Activated CD8-positive, alpha-beta T cell treated with anti-CD3 and anti-CD28 coated beads, Interleukin-2, amount 10 ng/mL, durations not matched to agents 7 days and 5 days (primary cell): ENCODE measurements at regions not wholly inside any gene's neighbourhood (a gene's known extent, or its start where the extent isn't known, plus 50 kb on each side); places are given as distances from the start of the nearest gene placed in this dataset.
"Not testable (repeated sequence)": the region's sequence is repeated elsewhere in the genome, so short reads cannot be mapped to it uniquely, and the experiment has no call there.

ENCODE experiments used
- ATAC-seq: fragments of 150-1000 bp; cut with Tn5 transposase; one replicate; pipeline ENCODE4 v1.10.0; 2021; ENCODE audit warnings: moderate library complexity
- CTCF ChIA-PET: fragments of 350-600 bp; sonication (Branson Sonifier 250); formaldehyde crosslinking; loops from one replicate; lab custom pipeline; 2021; ENCODE audit warnings: antibody characterized with exemption; lab: Charles Lee
- POLR2A ChIA-PET: fragments of 350-600 bp; sonication (Branson Sonifier 250); formaldehyde crosslinking; loops from one replicate; lab custom pipeline; 2021; ENCODE audit warnings: antibody characterized with exemption; lab: Charles Lee
- DNase-seq: peaks from one replicate; pipeline ENCODE4 v3.0.0-alpha.2; 2020
- H3K27ac Mint-ChIP-seq: one replicate; pipeline ENCODE4 v1.8.0; 2021; ENCODE audit warnings: mild to moderate bottlenecking, mixed read lengths
- H3K27me3 Mint-ChIP-seq: one replicate; pipeline ENCODE4 v1.8.0; 2021; ENCODE audit warnings: low read depth, mixed read lengths
- H3K36me3 Mint-ChIP-seq: one replicate; pipeline ENCODE4 v1.8.0; 2021; ENCODE audit warnings: low read depth, mixed read lengths
- H3K4me1 Mint-ChIP-seq: one replicate; pipeline ENCODE4 v1.8.0; 2021; ENCODE audit warnings: low read depth, mixed read lengths
- H3K4me3 Mint-ChIP-seq: one replicate; pipeline ENCODE4 v1.8.0; 2021; ENCODE audit warnings: mild to moderate bottlenecking, mixed read lengths
- H3K9me3 Mint-ChIP-seq: one replicate; pipeline ENCODE4 v1.8.0; 2022; ENCODE audit warnings: mixed read lengths; ENCODE audit not compliant: insufficient read depth

DNA sequence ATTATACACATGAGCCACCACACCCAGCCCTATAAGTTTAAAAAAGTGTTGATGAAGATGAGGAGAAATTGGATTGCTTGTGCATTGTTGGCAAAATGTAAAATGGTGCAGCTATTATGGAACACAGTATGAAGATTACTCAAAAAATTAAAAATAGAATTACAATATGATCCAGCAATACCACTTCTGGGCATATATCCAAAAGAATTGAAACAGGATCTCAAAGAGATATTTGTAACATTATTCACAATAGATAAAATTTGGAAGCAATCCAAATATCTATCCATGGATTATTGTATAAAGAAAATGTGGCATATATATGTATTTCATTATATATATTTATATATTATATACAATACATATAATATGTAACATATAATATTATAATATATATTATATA, 515.6 kb upstream of the GNPDA2 start:
- no peaks in the 10 kb centered on the region for H3K36me3 Mint-ChIP-seq
- no peak overlapping the region for H3K27ac Mint-ChIP-seq
- CTCF ChIA-PET, result no interaction called here
- no peak for ATAC-seq
- DNase-seq, result no peak
- no peaks in the 10 kb centered on the region for H3K4me1 Mint-ChIP-seq
- POLR2A ChIA-PET, result no interaction called here
- peaks cover 5% of the 10 kb centered on the region for H3K9me3 Mint-ChIP-seq
- no peaks in the 10 kb centered on the region for H3K27me3 Mint-ChIP-seq
- H3K4me3 Mint-ChIP-seq, result no peak overlapping the region

DNA sequence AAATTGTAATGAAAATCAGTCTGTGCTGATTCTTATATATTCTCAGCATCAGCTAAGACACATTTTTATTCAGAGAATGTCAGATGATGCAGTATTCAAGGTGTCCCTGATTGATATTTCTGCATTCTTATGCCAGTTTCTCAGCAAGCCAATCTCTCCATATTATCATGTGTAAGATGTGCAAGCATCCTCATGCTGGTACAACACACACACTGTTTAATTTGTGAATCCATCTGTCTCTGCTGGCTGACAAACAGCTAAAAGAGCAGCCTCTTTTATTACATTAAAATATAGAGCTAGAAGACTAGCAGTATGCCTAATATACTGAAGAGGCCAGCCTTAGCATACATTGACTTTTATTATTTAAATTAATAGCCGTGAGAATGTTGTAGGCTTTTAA, 502.9 kb upstream of the GNPDA2 start:
- Mint-ChIP-seq H3K9me3 (peaks cover 5% of the 10 kb centered on the region), H3K27me3 (no peaks in the 10 kb centered on the region), H3K27ac (no peak overlapping the region), H3K36me3 (no peaks in the 10 kb centered on the region), H3K4me1 (no peaks in the 10 kb centered on the region), H3K4me3 (no peak overlapping the region)
- DNase-seq, result no peak
- ChIA-PET CTCF (no interaction called here), POLR2A (no interaction called here)
- ATAC-seq, result no peak

DNA sequence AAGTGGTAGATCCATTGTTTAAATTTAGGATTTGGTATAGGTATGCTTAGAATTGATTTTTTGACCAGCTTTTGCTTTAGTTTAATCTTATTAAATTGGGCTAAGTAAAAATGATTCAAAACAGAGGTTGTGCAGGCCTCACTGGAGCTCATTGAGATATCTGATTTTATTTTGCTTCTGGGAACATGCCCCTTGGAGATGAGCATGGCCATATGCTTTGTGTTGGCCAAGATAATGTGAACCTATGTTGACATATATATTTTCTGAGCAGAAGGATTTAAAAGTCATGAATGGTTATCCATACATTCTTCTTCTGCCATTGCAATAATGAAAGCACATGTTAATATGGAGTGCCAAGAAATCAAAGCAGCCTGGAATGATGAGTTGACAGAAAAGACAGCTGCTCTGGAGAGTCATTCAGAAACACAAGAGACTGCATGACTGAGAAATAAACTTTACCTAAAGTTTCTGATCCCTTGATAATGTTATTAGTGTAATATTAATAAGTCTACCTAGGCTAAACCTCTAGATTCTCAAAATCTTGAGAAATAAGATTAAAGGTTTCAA, 489.7 kb upstream of the GNPDA2 start:
- DNase-seq (no peak), ATAC-seq (no peak)
- POLR2A ChIA-PET, result no interaction called here
- Mint-ChIP-seq H3K9me3 (no peaks in the 10 kb centered on the region), H3K36me3 (no peaks in the 10 kb centered on the region), H3K27ac (no peak overlapping the region), H3K4me3 (no peak overlapping the region), H3K27me3 (no peaks in the 10 kb centered on the region), H3K4me1 (no peaks in the 10 kb centered on the region)
- CTCF ChIA-PET, result no interaction called here

DNA sequence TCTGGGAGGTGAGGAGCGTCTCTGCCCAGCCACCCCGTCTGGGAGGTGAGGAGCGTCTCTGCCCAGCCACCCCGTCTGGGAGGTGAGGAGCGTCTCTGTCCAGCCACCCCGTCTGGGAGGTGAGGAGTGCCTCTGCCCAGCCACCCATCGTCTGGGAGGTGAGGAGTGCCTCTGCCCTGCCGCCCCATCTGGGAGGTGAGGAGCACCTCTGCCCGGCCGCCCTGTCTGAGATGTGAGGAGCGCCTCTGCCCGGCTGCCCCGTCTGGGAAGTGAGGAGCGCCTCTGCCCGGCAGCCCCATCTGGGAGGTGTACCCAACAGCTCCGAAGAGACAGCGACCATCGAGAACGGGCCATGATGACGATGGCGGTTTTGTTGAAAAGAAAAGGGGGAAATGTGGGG, 482.1 kb upstream of the GNPDA2 start:
- H3K27ac Mint-ChIP-seq, H3K36me3 Mint-ChIP-seq, H3K4me1 Mint-ChIP-seq, POLR2A ChIA-PET, ATAC-seq, DNase-seq, CTCF ChIA-PET, H3K4me3 Mint-ChIP-seq, H3K27me3 Mint-ChIP-seq: not testable (repeated sequence)
- H3K9me3 Mint-ChIP-seq, result peaks cover 21% of the 10 kb centered on the region

DNA sequence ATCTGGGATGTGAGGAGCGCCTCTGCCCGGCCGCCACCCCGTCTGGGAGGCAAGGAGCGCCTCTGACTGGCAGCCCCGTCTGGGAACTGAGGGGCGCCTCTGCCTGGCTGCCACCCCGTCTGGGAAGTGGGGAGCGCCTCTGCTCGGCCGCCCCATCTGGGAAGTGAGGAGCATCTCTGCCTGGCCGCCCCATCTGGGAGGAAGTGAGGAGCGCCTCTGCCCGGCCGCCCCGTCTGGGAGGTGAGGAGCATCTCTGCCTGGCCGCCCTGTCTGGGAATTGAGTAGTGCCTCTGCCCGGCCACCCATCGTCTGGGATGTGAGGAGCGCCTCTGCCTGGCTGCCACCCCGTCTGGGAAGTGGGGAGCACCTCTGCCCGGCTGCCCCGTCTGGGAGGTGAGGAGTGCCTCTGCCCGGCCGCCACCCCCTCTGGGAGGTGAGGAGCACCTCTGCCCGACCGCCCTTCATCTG, 481.5 kb upstream of the GNPDA2 start:
- ATAC-seq, DNase-seq, H3K27me3 Mint-ChIP-seq, H3K4me1 Mint-ChIP-seq, H3K4me3 Mint-ChIP-seq, CTCF ChIA-PET, POLR2A ChIA-PET, H3K27ac Mint-ChIP-seq, H3K36me3 Mint-ChIP-seq: not testable (repeated sequence)
- H3K9me3 Mint-ChIP-seq, result peaks cover 21% of the 10 kb centered on the region

DNA sequence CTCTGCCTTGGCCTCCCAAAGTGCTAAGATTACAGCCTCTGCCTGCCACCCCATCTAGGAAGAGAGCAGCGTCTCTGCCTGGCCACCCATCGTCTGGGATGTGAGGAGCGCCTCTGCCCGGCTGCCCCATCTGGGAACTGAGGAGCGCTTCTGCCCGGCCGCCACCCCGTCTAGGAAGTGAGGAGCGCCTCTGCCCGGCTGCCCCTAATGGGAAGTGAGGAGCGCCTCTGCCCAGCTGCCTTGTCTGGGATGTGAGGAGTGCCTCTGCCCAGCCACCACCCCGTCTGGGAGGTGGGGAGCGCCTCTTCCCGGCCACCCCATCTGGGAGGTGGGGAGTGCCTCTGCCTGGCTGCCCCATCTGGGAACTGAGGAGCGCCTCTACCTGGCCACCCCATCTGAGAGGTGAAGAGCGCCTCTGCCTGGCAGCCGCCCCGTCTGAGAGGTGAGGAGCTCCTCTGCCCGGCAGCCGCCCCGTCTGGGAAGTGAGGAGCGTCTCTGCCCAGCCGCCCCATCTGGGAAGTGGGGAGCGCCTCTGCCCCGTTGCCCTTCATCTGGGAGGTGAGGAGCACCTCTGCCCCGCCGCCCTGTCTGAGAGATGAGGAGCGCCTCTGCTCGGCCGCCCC, 481.0 kb upstream of the GNPDA2 start:
- POLR2A ChIA-PET, H3K36me3 Mint-ChIP-seq, H3K27ac Mint-ChIP-seq, H3K4me1 Mint-ChIP-seq, CTCF ChIA-PET, DNase-seq, H3K4me3 Mint-ChIP-seq, H3K27me3 Mint-ChIP-seq, ATAC-seq: not testable (repeated sequence)
- peaks cover 21% of the 10 kb centered on the region for H3K9me3 Mint-ChIP-seq

DNA sequence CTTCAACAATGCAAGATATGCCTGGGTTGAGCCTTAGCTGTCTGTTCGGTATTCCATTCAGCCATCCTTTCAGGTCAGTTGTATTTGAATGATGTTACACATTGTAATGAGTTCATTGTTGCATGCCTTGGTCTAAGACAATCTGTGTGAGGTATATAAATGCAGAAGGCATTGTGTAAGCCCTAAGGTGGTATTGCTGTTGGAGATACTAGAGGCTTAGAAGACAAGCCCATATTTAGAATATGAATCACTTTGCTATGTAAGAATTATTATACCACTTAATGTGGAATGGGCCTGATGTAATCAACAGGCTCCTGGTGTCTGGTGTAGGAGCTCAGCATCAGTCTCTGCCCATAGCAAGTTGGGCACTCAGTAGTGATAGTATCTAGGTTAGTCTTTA, 473.4 kb upstream of the GNPDA2 start:
- CTCF ChIA-PET, result no interaction called here
- H3K4me1 Mint-ChIP-seq, result no peaks in the 10 kb centered on the region
- POLR2A ChIA-PET, result no interaction called here
- ATAC-seq, result no peak
- H3K36me3 Mint-ChIP-seq, result no peaks in the 10 kb centered on the region
- no peak for DNase-seq
- H3K9me3 Mint-ChIP-seq, result peaks cover under 1% of the 10 kb centered on the region
- H3K27ac Mint-ChIP-seq, result no peak overlapping the region
- H3K27me3 Mint-ChIP-seq, result no peaks in the 10 kb centered on the region
- no peak overlapping the region for H3K4me3 Mint-ChIP-seq

DNA sequence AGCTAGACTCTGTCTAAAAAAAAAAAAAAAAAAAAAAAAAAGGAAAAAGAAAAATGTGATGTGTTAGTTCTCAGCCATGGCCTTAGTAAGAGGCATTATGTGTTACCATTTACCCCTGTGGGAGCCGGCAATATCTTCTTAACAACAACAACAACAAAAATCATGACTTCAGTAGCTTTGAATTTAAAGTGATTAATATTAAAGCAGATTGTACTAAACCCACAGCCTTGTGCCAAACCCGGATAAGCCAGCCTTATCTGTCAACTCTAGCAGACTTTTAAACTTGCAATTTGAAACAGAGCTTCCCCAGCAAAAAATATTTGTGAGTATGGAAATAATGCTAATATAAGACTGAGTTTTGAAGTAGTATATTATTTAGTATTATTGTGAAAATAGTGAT, 462.1 kb upstream of the GNPDA2 start:
- ATAC-seq, result no peak

DNA sequence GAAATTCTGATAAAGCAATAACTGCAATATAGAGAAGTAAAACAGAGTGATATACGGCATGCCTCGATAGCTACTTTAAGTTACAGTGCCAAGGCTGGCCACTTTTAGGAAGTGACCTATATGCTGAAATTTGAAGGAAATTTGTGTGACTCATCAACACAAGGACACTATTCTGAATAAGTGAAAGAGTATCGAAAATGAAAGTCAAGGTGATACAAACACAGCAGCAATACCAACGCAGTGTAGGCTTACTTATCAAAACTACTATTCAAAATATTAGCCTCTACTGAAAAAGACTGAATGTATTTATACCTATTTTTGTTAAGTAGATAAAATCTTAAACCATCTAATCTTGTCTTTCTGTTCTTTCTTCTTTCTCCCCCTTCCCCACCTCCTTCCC, 459.9 kb upstream of the GNPDA2 start:
- DNase-seq, result no peak
- Mint-ChIP-seq H3K36me3 (no peaks in the 10 kb centered on the region), H3K9me3 (no peaks in the 10 kb centered on the region), H3K4me3 (no peak overlapping the region), H3K27me3 (no peaks in the 10 kb centered on the region), H3K27ac (no peak overlapping the region), H3K4me1 (no peaks in the 10 kb centered on the region)
- ATAC-seq, result no peak
- ChIA-PET CTCF (no interaction called here), POLR2A (no interaction called here)

More for the DNA sequence above, 462.1 kb upstream of the GNPDA2 start:
- no peaks in the 10 kb centered on the region for H3K9me3 Mint-ChIP-seq
- DNase-seq, result no peak
- H3K4me3 Mint-ChIP-seq, result no peak overlapping the region
- no peak overlapping the region for H3K27ac Mint-ChIP-seq
- no peaks in the 10 kb centered on the region for H3K36me3 Mint-ChIP-seq
- POLR2A ChIA-PET, result no interaction called here
- H3K27me3 Mint-ChIP-seq, result no peaks in the 10 kb centered on the region
- CTCF ChIA-PET, result no interaction called here
- H3K4me1 Mint-ChIP-seq, result no peaks in the 10 kb centered on the region

DNA sequence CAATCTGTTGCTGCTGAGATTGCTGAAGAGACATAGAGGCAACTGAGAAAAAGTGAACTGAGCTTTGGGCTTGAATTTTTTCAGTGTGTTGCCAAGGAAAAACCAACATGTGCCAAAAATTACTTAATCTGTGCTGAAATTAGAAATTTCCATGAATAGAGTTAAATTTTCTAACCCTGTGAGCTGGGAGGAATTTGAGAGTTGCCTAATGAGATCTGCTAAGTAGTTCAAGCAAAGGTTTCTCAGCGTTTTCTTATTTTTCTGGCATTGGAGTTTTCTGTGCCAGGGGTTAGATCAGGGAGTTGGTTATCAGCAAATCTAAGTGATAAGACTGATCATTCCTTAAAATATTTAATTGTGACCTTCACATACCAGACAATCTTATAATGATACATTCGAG, 457.5 kb upstream of the GNPDA2 start:
- H3K4me1 Mint-ChIP-seq, result no peaks in the 10 kb centered on the region
- no peak overlapping the region for H3K4me3 Mint-ChIP-seq
- CTCF ChIA-PET, result no interaction called here
- POLR2A ChIA-PET, result no interaction called here
- DNase-seq, result no peak
- H3K9me3 Mint-ChIP-seq, result no peaks in the 10 kb centered on the region
- no peak for ATAC-seq
- H3K36me3 Mint-ChIP-seq, result no peaks in the 10 kb centered on the region
- H3K27ac Mint-ChIP-seq, result no peak overlapping the region
- H3K27me3 Mint-ChIP-seq, result no peaks in the 10 kb centered on the region

DNA sequence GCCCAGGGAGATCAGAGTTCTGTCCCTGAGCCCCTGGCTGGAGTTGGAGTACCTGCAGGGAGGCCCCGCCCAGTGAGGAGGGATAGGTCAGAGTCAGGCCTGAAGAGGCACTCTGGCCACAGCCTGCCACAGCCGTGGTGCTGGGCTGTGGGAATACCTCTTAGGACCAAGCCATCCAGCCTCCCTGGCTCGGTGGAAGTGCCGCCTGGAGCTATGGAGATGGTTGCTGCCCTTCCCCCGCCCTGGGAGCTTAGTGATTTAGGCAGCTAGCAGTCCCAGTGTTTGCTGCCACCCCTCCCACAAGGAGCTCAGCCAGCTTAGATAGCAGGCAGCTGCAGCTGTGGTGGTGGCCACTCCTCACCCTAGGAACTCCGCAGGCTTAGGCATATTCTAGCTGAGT, 446.3 kb upstream of the GNPDA2 start:
- ChIA-PET CTCF (no interaction called here), POLR2A (no interaction called here)
- no peak for ATAC-seq
- Mint-ChIP-seq H3K27me3 (no peaks in the 10 kb centered on the region), H3K36me3 (no peaks in the 10 kb centered on the region), H3K4me3 (no peak overlapping the region), H3K9me3 (peaks cover 16% of the 10 kb centered on the region), H3K27ac (no peak overlapping the region), H3K4me1 (no peaks in the 10 kb centered on the region)
- DNase-seq, result no peak

DNA sequence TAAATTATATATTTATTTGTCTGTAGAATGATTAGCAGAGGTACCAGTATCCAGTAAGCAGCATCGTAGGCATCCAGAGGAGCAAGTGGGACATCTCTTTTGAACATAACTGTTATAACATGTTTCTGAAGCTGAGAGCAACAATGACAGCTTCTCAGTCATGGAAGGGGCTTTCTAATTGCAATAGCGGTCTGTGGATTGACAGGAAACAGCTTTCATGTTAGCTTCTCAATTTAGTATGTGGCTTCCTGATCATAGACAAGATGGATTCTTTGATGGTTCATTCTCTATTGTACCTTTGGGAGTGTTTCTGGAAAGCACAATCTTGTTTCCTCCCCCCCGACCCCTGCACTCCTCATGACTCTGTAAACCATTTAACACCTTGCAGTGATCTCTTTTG, 434.6 kb upstream of the GNPDA2 start:
- no peaks in the 10 kb centered on the region for H3K36me3 Mint-ChIP-seq
- peaks cover 7% of the 10 kb centered on the region for H3K9me3 Mint-ChIP-seq
- ChIA-PET CTCF (no interaction called here), POLR2A (no interaction called here)
- ATAC-seq, result no peak
- no peaks in the 10 kb centered on the region for H3K4me1 Mint-ChIP-seq
- H3K4me3 Mint-ChIP-seq, result no peak overlapping the region
- no peaks in the 10 kb centered on the region for H3K27me3 Mint-ChIP-seq
- H3K27ac Mint-ChIP-seq, result no peak overlapping the region
- DNase-seq, result no peak
